Mesenchymal stem cell (in vitro differentiated cells and primary cell): ENCODE measurements at regions not wholly inside any gene's neighbourhood (a gene's known extent, or its start where the extent isn't known, plus 50 kb on each side); places are given as distances from the start of the nearest gene placed in this dataset.
A peak's percentile ranks its signal among the peaks of the same experiment; 100 is the strongest.

Experiments
- DNase-seq: peaks from one replicate; pipeline ENCODE4 v3.0.0-alpha.2; 2013
- H2AFZ ChIP-seq: one replicate; pipeline ENCODE4 v1.6.1; 2013; ENCODE audit warnings: low read depth, mild to moderate bottlenecking, control low read depth, inconsistent platforms, low read length, moderate library complexity
- H2AK5ac ChIP-seq: 2 replicates; pipeline ENCODE4 v1.6.1; 2013; ENCODE audit warnings: low read length, moderate library complexity, mild to moderate bottlenecking, inconsistent platforms; ENCODE audit not compliant: severe bottlenecking
- H2BK120ac ChIP-seq: one replicate; pipeline ENCODE4 v1.6.1; 2013; ENCODE audit warnings: low read depth, mild to moderate bottlenecking, inconsistent platforms, low read length, moderate library complexity
- H2BK12ac ChIP-seq, 2 experiments: one replicate each; pipeline ENCODE4 v1.6.1; 2013; ENCODE audit warnings: inconsistent platforms in 2 of 2, low read length in 2 of 2, mild to moderate bottlenecking in 2 of 2, moderate library complexity in 2 of 2, control low read depth in 1 of 2
- H2BK15ac ChIP-seq: one replicate; pipeline ENCODE4 v1.6.1; 2013; ENCODE audit warnings: mild to moderate bottlenecking, low read depth, inconsistent platforms; ENCODE audit not compliant: poor library complexity, severe bottlenecking
- H2BK5ac ChIP-seq: 2 replicates; pipeline ENCODE4 v1.6.1; 2013; ENCODE audit warnings: low read depth, mild to moderate bottlenecking, low read length, control low read depth, inconsistent platforms; ENCODE audit not compliant: poor library complexity, severe bottlenecking
- H3K14ac ChIP-seq, 2 experiments: one replicate each; pipeline ENCODE4 v1.6.1; 2013; ENCODE audit warnings: inconsistent platforms in 2 of 2, low read length in 2 of 2, control low read depth in 1 of 2, mild to moderate bottlenecking in 1 of 2, moderate library complexity in 1 of 2
- H3K18ac ChIP-seq, 2 experiments: one replicate each; pipeline ENCODE4 v1.6.1; 2013; ENCODE audit warnings: inconsistent platforms in 2 of 2, low read length in 2 of 2, control low read depth in 1 of 2, low read depth in 1 of 2, mild to moderate bottlenecking in 1 of 2
- H3K23ac ChIP-seq, 2 experiments: one replicate each; pipeline ENCODE4 v1.6.1; 2013; ENCODE audit warnings: inconsistent platforms in 2 of 2, low read length in 2 of 2, mild to moderate bottlenecking in 2 of 2, moderate library complexity in 2 of 2, control low read depth in 1 of 2
- H3K27ac ChIP-seq: 2 replicates; pipeline ENCODE4 v1.5.1; 2013; ENCODE audit warnings: mild to moderate bottlenecking, moderate library complexity, low read length, control low read depth, inconsistent platforms; ENCODE audit not compliant: poor library complexity, severe bottlenecking
- H3K27me3 ChIP-seq, 2 experiments: 2 replicates each; pipeline versions ENCODE4 v1.6.1 to v1.7.0; 2013; ENCODE audit warnings: low read length in 2 of 2, mild to moderate bottlenecking in 2 of 2, moderate library complexity in 2 of 2, control low read depth in 1 of 2, inconsistent platforms in 1 of 2; ENCODE audit not compliant: control insufficient read depth in 1 of 2, insufficient read depth in 1 of 2
- H3K36me3 ChIP-seq, 2 experiments: 2 replicates each; pipeline versions ENCODE4 v1.6.1 to v1.7.0; 2013; ENCODE audit warnings: low read length in 2 of 2, control low read depth in 1 of 2, inconsistent platforms in 1 of 2, low read depth in 1 of 2, mild to moderate bottlenecking in 1 of 2; ENCODE audit not compliant: insufficient read depth in 2 of 2, control insufficient read depth in 1 of 2
- H3K4ac ChIP-seq, 2 experiments: one replicate each; pipeline ENCODE4 v1.6.1; 2013; ENCODE audit warnings: inconsistent platforms in 2 of 2, low read length in 2 of 2, mild to moderate bottlenecking in 2 of 2, moderate library complexity in 2 of 2, control low read depth in 1 of 2, low read depth in 1 of 2
- H3K4me1 ChIP-seq: 2 replicates; pipeline ENCODE4 v1.6.1; 2013; ENCODE audit warnings: low read depth, low read length, control low read depth; ENCODE audit not compliant: control insufficient read depth, insufficient read depth
- H3K4me2 ChIP-seq: 2 replicates; pipeline ENCODE4 v1.6.1; 2013; ENCODE audit warnings: low read length, mild to moderate bottlenecking, inconsistent platforms; ENCODE audit not compliant: poor library complexity, severe bottlenecking
- H3K4me3 ChIP-seq, 2 experiments: 2 replicates each; pipeline versions ENCODE4 v1.5.1 to v1.7.0; 2013; ENCODE audit warnings: low read length in 2 of 2, mild to moderate bottlenecking in 2 of 2, control low read depth in 1 of 2, low read depth in 1 of 2; ENCODE audit not compliant: insufficient read depth in 1 of 2
- H3K79me1 ChIP-seq: replicated peaks from 2 replicates; pipeline ENCODE4 v1.6.1; 2013; ENCODE audit warnings: mild to moderate bottlenecking, control low read depth, low read length, inconsistent platforms; ENCODE audit not compliant: poor library complexity, severe bottlenecking
- H3K9ac ChIP-seq: 2 replicates; pipeline ENCODE4 v1.7.0; 2013; ENCODE audit warnings: mild to moderate bottlenecking, low read length, moderate library complexity
- H3K9me3 ChIP-seq: 2 replicates; pipeline ENCODE4 v1.7.0; 2013; ENCODE audit warnings: mild to moderate bottlenecking, low read length; ENCODE audit not compliant: control insufficient read depth
- H4K8ac ChIP-seq: one replicate; pipeline ENCODE4 v1.6.1; 2013; ENCODE audit warnings: inconsistent platforms, mild to moderate bottlenecking, low read length, moderate library complexity
- H4K91ac ChIP-seq: one replicate; pipeline ENCODE4 v1.6.1; 2013; ENCODE audit warnings: mild to moderate bottlenecking, low read length, inconsistent platforms
- WGBS: methylation state at CpG from one replicate; pipeline ENCODE4 v1.1.7; 2013; ENCODE audit warnings: mixed read lengths; 5-methylcytosine and 5-hydroxymethylcytosine counted together

- no peak overlapping the region for H2BK15ac ChIP-seq
- H3K18ac ChIP-seq = no peak overlapping the region
- H2BK5ac ChIP-seq = no peak overlapping the region
- H2AK5ac ChIP-seq = no peak overlapping the region
- no peaks in the 10 kb centered on the region for H3K79me1 ChIP-seq
- H3K4me3 ChIP-seq = no peak overlapping the region
- peak overlapping the region; percentile 61 for H3K27ac ChIP-seq
- no peaks in the 10 kb centered on the region for H3K36me3 ChIP-seq
- no peak overlapping the region for H2AFZ ChIP-seq
- WGBS = 97% methylated on average over 6 of the region's 6 CpGs
- H3K9me3 ChIP-seq = no peaks in the 10 kb centered on the region
- no peak overlapping the region for H3K9ac ChIP-seq
- no peaks in the 10 kb centered on the region for H3K27me3 ChIP-seq
- peaks cover 18% of the 10 kb centered on the region for H3K4me1 ChIP-seq
- peak overlapping the region; percentile 31 for H3K4me2 ChIP-seq
- no peak overlapping the region for H4K91ac ChIP-seq
- DNase-seq = no peak
- no peak overlapping the region for H3K23ac ChIP-seq
- H2BK12ac ChIP-seq = no peak overlapping the region
- no peak overlapping the region for H3K14ac ChIP-seq
- H4K8ac ChIP-seq = no peak overlapping the region
- no peak overlapping the region for H3K4ac ChIP-seq
- H2BK120ac ChIP-seq = no peak overlapping the region
These were observed 71.3 kb upstream of the PPM1B start for GRCh38 chr2:44097322-44097907.

DNA sequence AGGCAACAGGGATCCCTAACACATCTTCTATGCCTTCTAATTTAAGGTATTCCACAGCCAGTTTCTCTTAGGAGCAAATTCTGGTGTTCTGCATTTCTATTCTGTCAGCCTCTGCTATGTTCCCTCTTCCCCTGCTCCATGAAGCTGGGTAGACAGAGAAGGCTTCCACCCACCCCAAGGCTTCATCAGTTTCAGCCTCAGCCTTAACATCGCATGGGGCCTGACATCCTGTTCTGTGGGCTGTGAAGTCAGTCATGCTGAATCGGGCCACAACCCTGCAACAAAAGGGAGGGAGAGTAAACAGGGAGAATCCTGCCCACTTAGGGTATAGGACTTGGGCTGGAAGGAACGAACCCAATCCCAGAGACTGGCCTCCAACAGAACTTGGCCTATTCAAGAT, 70.6 kb upstream of the PPM1B start:
- peak overlapping the region in 1 of 2 experiments; percentile 1 for H3K14ac ChIP-seq
- peaks cover 18% of the 10 kb centered on the region for H3K4me1 ChIP-seq
- H3K27me3 ChIP-seq = no peaks in the 10 kb centered on the region
- DNase-seq = no peak
- no peak overlapping the region for H2AFZ ChIP-seq
- no peak overlapping the region for H4K91ac ChIP-seq
- no peak overlapping the region for H3K4me2 ChIP-seq
- H2BK15ac ChIP-seq = no peak overlapping the region
- no peaks in the 10 kb centered on the region for H3K9me3 ChIP-seq
- peak overlapping the region; percentile 51 for H3K27ac ChIP-seq
- H3K18ac ChIP-seq = no peak overlapping the region
- H3K4ac ChIP-seq = no peak overlapping the region
- 86% methylated on average over 3 of the region's 3 CpGs for WGBS
- no peak overlapping the region for H3K9ac ChIP-seq
- H2BK5ac ChIP-seq = no peak overlapping the region
- H3K23ac ChIP-seq = no peak overlapping the region
- H3K4me3 ChIP-seq = no peak overlapping the region
- H2BK120ac ChIP-seq = no peak overlapping the region
- no peaks in the 10 kb centered on the region for H3K36me3 ChIP-seq
- H2AK5ac ChIP-seq = peak overlapping the region; percentile 85
- no peaks in the 10 kb centered on the region for H3K79me1 ChIP-seq
- no peak overlapping the region for H2BK12ac ChIP-seq
- H4K8ac ChIP-seq = no peak overlapping the region

DNA sequence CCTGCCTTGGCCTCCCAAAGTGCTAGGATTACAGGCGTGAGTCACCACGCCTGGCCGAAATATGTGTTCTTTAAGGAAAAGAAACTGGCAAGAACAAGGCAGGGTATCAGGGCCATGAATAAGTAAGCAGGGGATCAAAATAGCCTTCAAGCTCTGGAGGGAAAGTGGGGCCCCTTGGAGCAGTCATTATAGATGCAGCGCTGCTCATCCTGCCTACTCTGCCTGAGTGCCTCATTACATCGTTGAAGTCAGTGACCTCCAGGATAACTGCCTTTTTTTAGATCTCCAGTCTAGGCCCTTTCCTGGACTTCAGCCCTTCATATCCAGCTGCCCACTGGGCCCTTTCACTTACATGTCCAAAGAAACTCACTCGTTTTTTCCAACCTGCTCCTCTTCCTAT, 69.8 kb upstream of the PPM1B start:
- H2AFZ ChIP-seq = no peak overlapping the region
- H3K23ac ChIP-seq = no peak overlapping the region
- H3K4me3 ChIP-seq = no peak overlapping the region

DNA sequence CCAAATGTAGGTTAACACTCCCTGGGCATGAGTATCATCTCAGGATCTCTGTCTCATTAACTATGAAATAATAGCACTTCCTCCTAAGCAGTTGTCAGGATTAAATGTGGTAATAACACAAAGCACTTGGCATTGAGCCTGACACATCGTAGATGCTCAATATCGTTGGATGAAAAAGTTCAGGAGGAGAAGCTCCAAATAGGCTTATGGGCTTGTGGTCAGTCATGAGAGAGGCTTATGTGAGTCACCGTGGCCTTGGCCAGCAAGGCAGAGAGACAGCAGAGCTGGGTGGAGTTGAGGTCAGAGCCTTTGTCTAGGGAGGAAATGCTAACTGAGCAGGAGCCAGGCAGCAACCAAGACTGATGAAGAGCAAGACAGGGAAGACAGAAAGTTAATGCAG, 68.3 kb upstream of the PPM1B start:
- Histone ChIP-seq H2BK5ac (no peak overlapping the region), H2BK120ac (no peak overlapping the region), H2AFZ (no peak overlapping the region), H2BK15ac (no peak overlapping the region), H2AK5ac (no peak overlapping the region), H4K91ac (no peak overlapping the region), H3K4ac (no peak overlapping the region), H3K9ac (peak overlapping the region; percentile 34), H4K8ac (no peak overlapping the region), H3K9me3 (no peaks in the 10 kb centered on the region), H3K4me2 (no peak overlapping the region), H3K79me1 (no peaks in the 10 kb centered on the region), H2BK12ac (no peak overlapping the region), H3K4me3 (peak overlapping the region in 1 of 2 experiments; percentile 1), H3K36me3 (no peaks in the 10 kb centered on the region), H3K23ac (no peak overlapping the region), H3K4me1 (peaks cover 18% of the 10 kb centered on the region), H3K27me3 (no peaks in the 10 kb centered on the region), H3K18ac (peak overlapping the region; percentile 58 to 71), H3K14ac (no peak overlapping the region), H3K27ac (peak overlapping the region; percentile 27)
- 3% methylated on average over 3 of the region's 3 CpGs for WGBS
- DNase-seq = peak; percentile 96

More for the DNA sequence above, 69.8 kb upstream of the PPM1B start:
- Histone ChIP-seq H3K9ac (no peak overlapping the region), H3K4me2 (no peak overlapping the region), H2BK120ac (no peak overlapping the region), H3K9me3 (no peaks in the 10 kb centered on the region), H3K79me1 (no peaks in the 10 kb centered on the region), H3K4me1 (peaks cover 18% of the 10 kb centered on the region), H2BK15ac (no peak overlapping the region), H3K14ac (no peak overlapping the region), H2BK5ac (no peak overlapping the region), H2BK12ac (no peak overlapping the region), H3K18ac (peak overlapping the region in 1 of 2 experiments; percentile 44), H3K36me3 (no peaks in the 10 kb centered on the region), H3K27ac (no peak overlapping the region), H2AK5ac (no peak overlapping the region), H4K8ac (no peak overlapping the region), H4K91ac (no peak overlapping the region), H3K4ac (no peak overlapping the region), H3K27me3 (no peaks in the 10 kb centered on the region)
- DNase-seq = no peak
- 86% methylated on average over 5 of the region's 6 CpGs for WGBS
